HepG2 (cell line): ENCODE measurements at regions not wholly inside any gene's neighbourhood (a gene's known extent, or its start where the extent isn't known, plus 50 kb on each side); places are given as distances from the start of the nearest gene placed in this dataset.

Experiments
- ATAC-seq: fragments of 200-7000 bp; cut with Tn5 transposase; 3 replicates; pipeline ENCODE4 v1.9.1; 2020; ENCODE audit warnings: mild to moderate bottlenecking, moderate library complexity
- BruUV-seq: library from RNA; stranded (reverse); fragments of 400-500 nt; replicated peaks from 2 replicates; lab custom pipeline; 2021; lab: Mats Ljungman, UMichigan
- CTCF ChIA-PET: fragments of 300-600 bp; formaldehyde crosslinking; extraction: SDS; loops from one replicate; lab custom pipeline; 2021; ENCODE audit warnings: low total read pairs, inconsistent platforms, low intra/inter-chr PET ratio; lab: Yijun Ruan, JAX
- POLR2A ChIA-PET: fragments of 350-600 bp; sonication (Branson Sonifier 250); formaldehyde crosslinking; loops from one replicate; lab custom pipeline; 2020; ENCODE audit warnings: antibody characterized with exemption, inconsistent platforms; lab: Yijun Ruan, JAX
- DNase-seq: peaks from one replicate; pipeline ENCODE4 v3.0.0-alpha.2; 2015; ENCODE audit warnings: low spot score
- FAIRE-seq: peaks from 3 replicates; lab custom pipeline; 2011; peaks lifted over from hg19 to GRCh38; lab: Jason Lieb, UNC
- H2AFZ ChIP-seq: one replicate; pipeline ENCODE4 v1.6.1; 2011; ENCODE audit warnings: low read length, inconsistent platforms
- H3K27ac ChIP-seq: fragments of 300-600 bp; 3 replicates; pipeline ENCODE4 v1.8.0; 2011; ENCODE audit warnings: mixed run types, mild to moderate bottlenecking, mixed read lengths, low read length, inconsistent platforms; ENCODE audit not compliant: insufficient read depth; ENCODE audit errors: extremely low read length
- H3K27me3 ChIP-seq, 2 experiments: fragments of 200-600 bp in 1 of 2; 2 replicates in 1 of 2; 3 replicates in 1 of 2; pipeline versions ENCODE4 v1.6.0 to v1.8.0; 2011; ENCODE audit warnings: low read length in 2 of 2, mild to moderate bottlenecking in 2 of 2, moderate library complexity in 2 of 2, inconsistent platforms in 1 of 2; ENCODE audit not compliant: insufficient read depth in 2 of 2, control insufficient read depth in 1 of 2
- H3K36me3 ChIP-seq, 2 experiments: fragments of 200-600 bp in 1 of 2; replicated peaks in 1 of 2; 2 replicates in 1 of 2; 3 replicates in 1 of 2; pipeline versions ENCODE4 v1.5.1 to v1.8.0; 2011; ENCODE audit warnings: low read length in 2 of 2, inconsistent platforms in 1 of 2; ENCODE audit not compliant: insufficient read depth in 2 of 2, control insufficient read depth in 1 of 2
- H3K4me1 ChIP-seq: 2 replicates; pipeline ENCODE4 v1.5.1; 2012; ENCODE audit warnings: low read length, inconsistent platforms; ENCODE audit not compliant: insufficient read depth
- H3K4me2 ChIP-seq: 2 replicates; pipeline ENCODE4 v1.6.0; 2011; ENCODE audit warnings: low read depth, low read length, inconsistent platforms
- H3K4me3 ChIP-seq, 3 experiments: fragments of 200-600 bp in 1 of 3; sonication (generic), shearing (Covaris generic) in 1 of 3; replicated peaks in 1 of 3; 2 replicates each; pipeline ENCODE4 v1.5.1; 2011 to 2016; ENCODE audit warnings: low read length in 3 of 3, inconsistent platforms in 2 of 3, low read depth in 2 of 3, mild to moderate bottlenecking in 2 of 3, control low read depth in 1 of 3, mixed read lengths in 1 of 3; ENCODE audit not compliant: insufficient read depth in 1 of 3
- H3K79me2 ChIP-seq: one replicate; pipeline ENCODE4 v1.6.1; 2011; ENCODE audit warnings: low read length, inconsistent platforms; ENCODE audit not compliant: insufficient read depth
- H3K9ac ChIP-seq: 2 replicates; pipeline ENCODE4 v1.6.0; 2011; ENCODE audit warnings: mild to moderate bottlenecking, low read depth, low read length, inconsistent platforms; ENCODE audit not compliant: insufficient read depth
- H3K9me3 ChIP-seq: 2 replicates; pipeline ENCODE4 v1.5.1; 2012; ENCODE audit warnings: mild to moderate bottlenecking, low read length
- H4K20me1 ChIP-seq: 2 replicates; pipeline ENCODE4 v1.6.0; 2011; ENCODE audit warnings: inconsistent platforms, mild to moderate bottlenecking, low read length, moderate library complexity; ENCODE audit not compliant: insufficient read depth
- CBX5 ChIP-seq: sonication (generic); formaldehyde crosslinking; IDR thresholded peaks from 2 replicates; pipeline ENCODE4 v1.4.0; 2020; ENCODE audit warnings: missing genetic modification reagents, borderline replicate concordance
- CCDC6 ChIP-seq: sonication (generic); formaldehyde crosslinking; IDR thresholded peaks from 2 replicates; pipeline ENCODE4 v1.8.1; 2022; ENCODE audit warnings: mild to moderate bottlenecking, missing genetic modification reagents, moderate library complexity
- GFI1 ChIP-seq: sonication (generic); formaldehyde crosslinking; IDR thresholded peaks from 2 replicates; pipeline ENCODE4 v1.5.0; 2020; ENCODE audit warnings: missing genetic modification reagents, mild to moderate bottlenecking, borderline replicate concordance
- KDM5A ChIP-seq: fragments of 200-600 bp; sonication (generic); IDR thresholded peaks from 2 replicates; pipeline ENCODE4 v1.7.0; 2018; ENCODE audit warnings: antibody characterized with exemption, mild to moderate bottlenecking, low read length, borderline replicate concordance
- KLF11 ChIP-seq: IDR thresholded peaks from 2 replicates; pipeline ENCODE4 v1.6.1; 2016; ENCODE audit warnings: missing compliant biosample characterization
- MLLT10 ChIP-seq: sonication (generic); formaldehyde crosslinking; IDR thresholded peaks from 2 replicates; pipeline ENCODE4 v1.4.0; 2020; ENCODE audit warnings: missing genetic modification reagents
- ZNF138 ChIP-seq: sonication (generic); formaldehyde crosslinking; IDR thresholded peaks from 2 replicates; pipeline ENCODE4 v1.5.0; 2020; ENCODE audit warnings: mild to moderate bottlenecking, low read depth, missing genetic modification reagents
- ZNF879 ChIP-seq: sonication (generic); formaldehyde crosslinking; IDR thresholded peaks from 2 replicates; pipeline ENCODE4 v1.8.1; 2023; ENCODE audit warnings: missing genetic modification reagents
- WGBS: methylation state at CpG from one replicate; pipeline ENCODE4 v1.1.6; 2017; ENCODE audit warnings: low lambda C conversion rate; 5-methylcytosine and 5-hydroxymethylcytosine counted together
- in situ Hi-C: cut with HindIII; loops from 2 replicates; pipeline ENCODE4 v1.10.0; 2017; ENCODE audit warnings: low pct_unique_long_range_greater_than_20kb; ENCODE audit not compliant: extremely low pct_ligation_motif_present
- intact Hi-C: fragments of 100-400 bp; cut with micrococcal nuclease; formaldehyde crosslinking; loops from one replicate; pipeline ENCODE4 v1.10.0; 2022; ENCODE audit not compliant: unreplicated experiment
- TF ChIP-seq, protein P1 (sequence below), 2 experiments: sonication (generic) in 1 of 2; formaldehyde crosslinking in 1 of 2; IDR thresholded peaks; 2 replicates each; pipeline versions ENCODE4 v1.4.0 to v1.6.1; 2016 to 2020; ENCODE audit warnings: borderline replicate concordance in 1 of 2, low read depth in 1 of 2, mild to moderate bottlenecking in 1 of 2, missing genetic modification reagents in 1 of 2
- TF ChIP-seq, protein P2 (sequence below): sonication (generic); formaldehyde crosslinking; IDR thresholded peaks from 2 replicates; pipeline ENCODE4 v1.5.1; 2020; ENCODE audit warnings: mild to moderate bottlenecking, missing genetic modification reagents, borderline replicate concordance
- TF ChIP-seq, protein P3 (sequence below): sonication (generic); formaldehyde crosslinking; IDR thresholded peaks from 2 replicates; pipeline ENCODE4 v1.5.0; 2020; ENCODE audit warnings: mild to moderate bottlenecking, missing genetic modification reagents, borderline replicate concordance

DNA sequence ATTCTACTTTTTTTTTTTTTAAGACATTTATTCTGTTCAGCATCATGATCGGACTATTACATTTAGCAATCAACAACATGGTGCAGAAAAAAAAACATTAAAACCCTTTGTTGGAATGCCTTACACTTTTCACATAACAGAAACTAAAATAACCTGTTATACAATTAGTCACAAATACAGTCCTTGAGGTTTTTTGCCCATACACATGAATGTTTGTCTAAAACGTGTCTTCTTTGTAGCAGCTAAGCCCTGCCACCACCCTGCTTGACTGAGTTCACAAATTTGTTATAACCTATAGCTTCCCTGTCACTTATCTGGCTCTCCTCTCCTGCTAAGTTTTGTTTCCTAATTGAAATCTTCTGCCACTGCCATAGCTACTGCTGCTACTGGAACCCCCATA, 75.4 kb upstream of the ARHGAP20 start:
- Histone ChIP-seq H3K4me3 (no peak overlapping the region), H3K79me2 (no peaks in the 10 kb centered on the region), H2AFZ (no peak overlapping the region), H3K36me3 (no peaks in the 10 kb centered on the region), H3K27ac (no peak overlapping the region), H3K27me3 (no peaks in the 10 kb centered on the region), H4K20me1 (no peaks in the 10 kb centered on the region), H3K9me3 (peaks cover 5% of the 10 kb centered on the region; the same call in 1 of the 2 replicates), H3K4me2 (no peak overlapping the region), H3K4me1 (no peaks in the 10 kb centered on the region), H3K9ac (no peak overlapping the region)
- intact Hi-C loops: no loop called here
- in situ Hi-C loops: no loop called here
- no peak for DNase-seq
- no TSS peak for BruUV-seq
- no peak for ATAC-seq
- POLR2A ChIA-PET: no interaction called here
- no peak for FAIRE-seq
- CTCF ChIA-PET: no interaction called here
- WGBS: 3% methylated on average over 2 of the region's 2 CpGs
- no peak for TF ChIP-seq KDM5A
- no peak for TF ChIP-seq CCDC6 (CRISPR knock-in tag)
- no peak for TF ChIP-seq ZNF138 (CRISPR knock-in tag)
- TF ChIP-seq KLF11 (CRISPR knock-in tag): no peak
- TF ChIP-seq, protein P1, sequence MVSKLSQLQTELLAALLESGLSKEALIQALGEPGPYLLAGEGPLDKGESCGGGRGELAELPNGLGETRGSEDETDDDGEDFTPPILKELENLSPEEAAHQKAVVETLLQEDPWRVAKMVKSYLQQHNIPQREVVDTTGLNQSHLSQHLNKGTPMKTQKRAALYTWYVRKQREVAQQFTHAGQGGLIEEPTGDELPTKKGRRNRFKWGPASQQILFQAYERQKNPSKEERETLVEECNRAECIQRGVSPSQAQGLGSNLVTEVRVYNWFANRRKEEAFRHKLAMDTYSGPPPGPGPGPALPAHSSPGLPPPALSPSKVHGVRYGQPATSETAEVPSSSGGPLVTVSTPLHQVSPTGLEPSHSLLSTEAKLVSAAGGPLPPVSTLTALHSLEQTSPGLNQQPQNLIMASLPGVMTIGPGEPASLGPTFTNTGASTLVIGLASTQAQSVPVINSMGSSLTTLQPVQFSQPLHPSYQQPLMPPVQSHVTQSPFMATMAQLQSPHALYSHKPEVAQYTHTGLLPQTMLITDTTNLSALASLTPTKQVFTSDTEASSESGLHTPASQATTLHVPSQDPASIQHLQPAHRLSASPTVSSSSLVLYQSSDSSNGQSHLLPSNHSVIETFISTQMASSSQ (IDR thresholded peaks at IDR 0.05; ENCODE audit: low read depth): no peak
- TF ChIP-seq, protein P1 (CRISPR knock-in tag; IDR thresholded peaks at IDR 0.05; ENCODE audit: borderline replicate concordance): no peak
- no peak for TF ChIP-seq MLLT10
- TF ChIP-seq ZNF879 (CRISPR knock-in tag): no peak
- TF ChIP-seq CBX5 (CRISPR knock-in tag): no peak
- TF ChIP-seq, protein P2, sequence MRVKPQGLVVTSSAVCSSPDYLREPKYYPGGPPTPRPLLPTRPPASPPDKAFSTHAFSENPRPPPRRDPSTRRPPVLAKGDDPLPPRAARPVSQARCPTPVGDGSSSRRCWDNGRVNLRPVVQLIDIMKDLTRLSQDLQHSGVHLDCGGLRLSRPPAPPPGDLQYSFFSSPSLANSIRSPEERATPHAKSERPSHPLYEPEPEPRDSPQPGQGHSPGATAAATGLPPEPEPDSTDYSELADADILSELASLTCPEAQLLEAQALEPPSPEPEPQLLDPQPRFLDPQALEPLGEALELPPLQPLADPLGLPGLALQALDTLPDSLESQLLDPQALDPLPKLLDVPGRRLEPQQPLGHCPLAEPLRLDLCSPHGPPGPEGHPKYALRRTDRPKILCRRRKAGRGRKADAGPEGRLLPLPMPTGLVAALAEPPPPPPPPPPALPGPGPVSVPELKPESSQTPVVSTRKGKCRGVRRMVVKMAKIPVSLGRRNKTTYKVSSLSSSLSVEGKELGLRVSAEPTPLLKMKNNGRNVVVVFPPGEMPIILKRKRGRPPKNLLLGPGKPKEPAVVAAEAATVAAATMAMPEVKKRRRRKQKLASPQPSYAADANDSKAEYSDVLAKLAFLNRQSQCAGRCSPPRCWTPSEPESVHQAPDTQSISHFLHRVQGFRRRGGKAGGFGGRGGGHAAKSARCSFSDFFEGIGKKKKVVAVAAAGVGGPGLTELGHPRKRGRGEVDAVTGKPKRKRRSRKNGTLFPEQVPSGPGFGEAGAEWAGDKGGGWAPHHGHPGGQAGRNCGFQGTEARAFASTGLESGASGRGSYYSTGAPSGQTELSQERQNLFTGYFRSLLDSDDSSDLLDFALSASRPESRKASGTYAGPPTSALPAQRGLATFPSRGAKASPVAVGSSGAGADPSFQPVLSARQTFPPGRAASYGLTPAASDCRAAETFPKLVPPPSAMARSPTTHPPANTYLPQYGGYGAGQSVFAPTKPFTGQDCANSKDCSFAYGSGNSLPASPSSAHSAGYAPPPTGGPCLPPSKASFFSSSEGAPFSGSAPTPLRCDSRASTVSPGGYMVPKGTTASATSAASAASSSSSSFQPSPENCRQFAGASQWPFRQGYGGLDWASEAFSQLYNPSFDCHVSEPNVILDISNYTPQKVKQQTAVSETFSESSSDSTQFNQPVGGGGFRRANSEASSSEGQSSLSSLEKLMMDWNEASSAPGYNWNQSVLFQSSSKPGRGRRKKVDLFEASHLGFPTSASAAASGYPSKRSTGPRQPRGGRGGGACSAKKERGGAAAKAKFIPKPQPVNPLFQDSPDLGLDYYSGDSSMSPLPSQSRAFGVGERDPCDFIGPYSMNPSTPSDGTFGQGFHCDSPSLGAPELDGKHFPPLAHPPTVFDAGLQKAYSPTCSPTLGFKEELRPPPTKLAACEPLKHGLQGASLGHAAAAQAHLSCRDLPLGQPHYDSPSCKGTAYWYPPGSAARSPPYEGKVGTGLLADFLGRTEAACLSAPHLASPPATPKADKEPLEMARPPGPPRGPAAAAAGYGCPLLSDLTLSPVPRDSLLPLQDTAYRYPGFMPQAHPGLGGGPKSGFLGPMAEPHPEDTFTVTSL: no peak
- TF ChIP-seq, protein P3, sequence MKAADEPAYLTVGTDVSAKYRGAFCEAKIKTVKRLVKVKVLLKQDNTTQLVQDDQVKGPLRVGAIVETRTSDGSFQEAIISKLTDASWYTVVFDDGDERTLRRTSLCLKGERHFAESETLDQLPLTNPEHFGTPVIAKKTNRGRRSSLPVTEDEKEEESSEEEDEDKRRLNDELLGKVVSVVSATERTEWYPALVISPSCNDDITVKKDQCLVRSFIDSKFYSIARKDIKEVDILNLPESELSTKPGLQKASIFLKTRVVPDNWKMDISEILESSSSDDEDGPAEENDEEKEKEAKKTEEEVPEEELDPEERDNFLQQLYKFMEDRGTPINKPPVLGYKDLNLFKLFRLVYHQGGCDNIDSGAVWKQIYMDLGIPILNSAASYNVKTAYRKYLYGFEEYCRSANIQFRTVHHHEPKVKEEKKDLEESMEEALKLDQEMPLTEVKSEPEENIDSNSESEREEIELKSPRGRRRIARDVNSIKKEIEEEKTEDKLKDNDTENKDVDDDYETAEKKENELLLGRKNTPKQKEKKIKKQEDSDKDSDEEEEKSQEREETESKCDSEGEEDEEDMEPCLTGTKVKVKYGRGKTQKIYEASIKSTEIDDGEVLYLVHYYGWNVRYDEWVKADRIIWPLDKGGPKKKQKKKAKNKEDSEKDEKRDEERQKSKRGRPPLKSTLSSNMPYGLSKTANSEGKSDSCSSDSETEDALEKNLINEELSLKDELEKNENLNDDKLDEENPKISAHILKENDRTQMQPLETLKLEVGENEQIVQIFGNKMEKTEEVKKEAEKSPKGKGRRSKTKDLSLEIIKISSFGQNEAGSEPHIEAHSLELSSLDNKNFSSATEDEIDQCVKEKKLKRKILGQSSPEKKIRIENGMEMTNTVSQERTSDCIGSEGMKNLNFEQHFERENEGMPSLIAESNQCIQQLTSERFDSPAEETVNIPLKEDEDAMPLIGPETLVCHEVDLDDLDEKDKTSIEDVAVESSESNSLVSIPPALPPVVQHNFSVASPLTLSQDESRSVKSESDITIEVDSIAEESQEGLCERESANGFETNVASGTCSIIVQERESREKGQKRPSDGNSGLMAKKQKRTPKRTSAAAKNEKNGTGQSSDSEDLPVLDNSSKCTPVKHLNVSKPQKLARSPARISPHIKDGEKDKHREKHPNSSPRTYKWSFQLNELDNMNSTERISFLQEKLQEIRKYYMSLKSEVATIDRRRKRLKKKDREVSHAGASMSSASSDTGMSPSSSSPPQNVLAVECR (CRISPR knock-in tag): no peak
- TF ChIP-seq GFI1: no peak
